IPS-NIHi7 (cell line): ENCODE measurements at regions not wholly inside any gene's neighbourhood (a gene's known extent, or its start where the extent isn't known, plus 50 kb on each side); places are given as distances from the start of the nearest gene placed in this dataset.
"Not testable (repeated sequence)": the region's sequence is repeated elsewhere in the genome, so short reads cannot be mapped to it uniquely, and the experiment has no call there.

ENCODE experiments used
- DNase-seq: peaks from one replicate; pipeline ENCODE4 v3.0.0; 2012; ENCODE audit warnings: mixed read lengths; ENCODE audit errors: extremely low spot score

GRCh38 chr10:93221171-93221496 is 147.4 kb downstream of the CYP26A1 start:
- no peak for DNase-seq

DNA sequence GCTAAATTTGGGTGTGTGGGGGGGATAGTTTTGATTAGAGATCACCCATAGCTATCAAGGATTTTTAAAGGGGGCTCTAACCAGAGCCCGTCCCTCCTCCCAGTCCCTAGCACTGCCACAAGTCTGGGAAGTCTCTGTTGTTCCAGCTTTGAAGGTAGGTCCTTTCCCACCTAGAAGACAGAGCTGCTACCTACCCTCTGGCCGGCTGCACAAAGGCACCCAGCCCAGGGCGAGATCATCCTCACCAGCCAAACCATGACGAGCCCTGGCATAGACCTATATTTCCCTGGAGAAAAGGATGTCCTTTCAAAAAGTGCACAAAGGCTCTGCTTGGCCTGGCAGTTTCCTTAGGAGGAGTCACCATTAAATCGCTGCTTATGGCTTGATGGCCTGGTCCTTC is 147.8 kb downstream of the CYP26A1 start:
- DNase-seq: no peak

- DNase-seq: no peak
Observed at GRCh38 chr10:93222211-93222754, 148.6 kb downstream of the CYP26A1 start.

DNA sequence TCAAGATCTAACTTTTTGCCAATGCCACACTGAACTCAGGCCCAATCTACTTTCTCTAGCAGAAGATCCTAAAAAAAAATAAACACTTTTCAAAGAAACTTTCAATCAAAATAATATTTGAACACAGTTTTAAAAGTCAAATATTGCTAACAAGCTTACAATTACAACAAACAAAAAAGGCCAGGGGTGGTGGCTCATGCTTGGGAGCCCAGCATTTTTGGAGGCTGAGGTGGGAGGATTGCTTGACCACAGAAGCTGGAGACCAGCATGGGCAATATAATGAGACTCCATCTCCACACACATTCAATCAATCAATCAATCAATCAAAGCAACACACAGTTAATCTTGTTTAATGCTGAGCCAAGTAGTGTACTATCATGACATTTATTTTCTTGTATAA is 149.2 kb downstream of the CYP26A1 start:
- no peak for DNase-seq

DNA sequence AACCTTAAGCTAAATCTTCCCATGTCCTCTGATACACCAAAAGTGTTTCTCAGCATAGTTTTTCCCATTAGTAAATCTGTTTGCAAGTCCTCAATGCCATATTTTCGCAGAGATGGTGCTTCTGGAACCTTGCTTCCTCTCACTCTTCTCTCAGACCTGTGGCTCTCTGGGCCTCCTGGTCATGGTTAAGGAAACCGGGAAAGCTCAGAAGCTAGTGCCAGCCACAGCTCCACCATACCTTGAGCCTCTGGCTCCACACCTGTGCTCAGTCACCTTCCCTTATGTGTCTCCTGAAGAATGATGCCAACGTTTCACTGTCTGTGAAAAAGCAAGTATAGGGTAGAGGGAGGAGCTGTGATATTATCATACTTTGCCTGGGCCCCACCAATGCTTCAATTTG is 149.6 kb downstream of the CYP26A1 start:
- no peak for DNase-seq

DNA sequence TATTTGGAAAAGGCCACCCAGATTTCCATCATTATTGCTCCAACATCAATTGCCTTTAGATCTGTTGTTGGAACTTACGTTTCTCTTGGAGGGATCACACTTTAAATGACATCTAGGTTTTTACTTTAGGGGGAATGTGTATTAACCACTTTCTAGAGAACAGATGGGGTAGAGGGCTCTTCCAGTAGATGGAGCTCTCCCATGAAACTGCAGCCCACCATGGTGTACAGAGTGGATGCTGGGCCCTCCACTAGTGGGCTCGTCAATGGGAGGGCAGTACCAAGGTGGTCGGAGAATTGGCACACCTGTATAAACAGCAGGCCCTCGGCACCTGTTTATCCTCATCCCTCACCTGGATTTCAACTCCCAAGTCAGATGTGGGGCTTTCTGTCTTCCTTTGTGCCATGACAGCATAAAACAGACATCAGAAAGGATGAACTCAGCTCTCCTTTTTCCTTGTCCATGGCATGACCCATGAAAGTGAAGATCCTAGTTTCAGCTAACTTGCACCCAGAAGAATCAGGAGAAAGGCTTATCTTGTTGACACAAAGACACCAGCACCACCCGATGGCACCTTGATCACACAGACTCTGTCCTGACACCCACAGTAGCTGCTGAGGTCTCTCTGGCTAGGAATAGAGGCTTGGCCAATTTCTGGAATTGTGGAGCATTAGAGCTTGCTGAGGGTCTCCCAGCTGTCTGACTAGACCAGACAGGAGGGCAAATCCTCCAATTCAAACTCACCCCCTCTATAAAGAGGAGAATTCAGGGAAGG is 150.5 kb downstream of the CYP26A1 start:
- no peak for DNase-seq

DNA sequence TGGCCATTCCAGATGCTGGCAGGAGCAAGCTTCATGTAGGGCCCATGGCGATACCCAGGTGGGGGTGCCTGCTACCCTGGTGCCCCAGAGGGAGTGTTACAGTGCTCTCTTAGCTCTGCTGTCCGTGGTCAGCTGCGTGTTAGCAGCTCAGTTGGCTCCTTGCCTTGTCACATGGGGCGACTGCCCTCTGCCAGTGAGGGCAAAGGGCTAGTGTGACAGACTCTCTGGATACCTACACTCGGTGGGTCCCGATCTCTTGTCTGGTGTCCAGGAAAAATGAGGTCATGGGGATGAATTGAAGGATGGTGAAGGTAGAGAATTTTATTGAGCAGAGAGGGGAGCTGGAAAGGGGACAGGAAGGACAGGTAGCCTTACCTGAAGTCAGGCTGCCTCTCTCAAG is 152.2 kb downstream of the CYP26A1 start:
- DNase-seq: no peak

DNA sequence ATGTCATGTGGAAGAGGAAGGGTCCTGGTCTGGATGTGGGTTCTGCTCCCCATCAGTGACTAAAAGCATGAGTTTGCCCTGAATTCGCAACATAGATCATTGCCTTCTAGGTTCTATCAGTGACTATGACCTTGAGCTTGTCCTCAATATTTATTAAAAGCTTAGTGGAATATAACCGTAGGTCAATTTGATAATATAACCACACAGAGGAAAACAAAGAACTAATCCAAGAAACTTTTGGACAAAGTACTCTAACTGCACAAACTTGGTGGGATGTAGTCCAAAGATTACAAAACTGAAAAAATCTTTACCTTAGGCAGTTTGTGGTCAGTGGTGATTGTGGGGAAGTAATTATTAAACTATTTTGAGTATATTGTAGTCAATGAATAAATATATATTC is 152.9 kb downstream of the CYP26A1 start:
- DNase-seq: no peak

- DNase-seq: not testable (repeated sequence)
Observed at GRCh38 chr10:93230596-93230995, 156.9 kb downstream of the CYP26A1 start.

DNA sequence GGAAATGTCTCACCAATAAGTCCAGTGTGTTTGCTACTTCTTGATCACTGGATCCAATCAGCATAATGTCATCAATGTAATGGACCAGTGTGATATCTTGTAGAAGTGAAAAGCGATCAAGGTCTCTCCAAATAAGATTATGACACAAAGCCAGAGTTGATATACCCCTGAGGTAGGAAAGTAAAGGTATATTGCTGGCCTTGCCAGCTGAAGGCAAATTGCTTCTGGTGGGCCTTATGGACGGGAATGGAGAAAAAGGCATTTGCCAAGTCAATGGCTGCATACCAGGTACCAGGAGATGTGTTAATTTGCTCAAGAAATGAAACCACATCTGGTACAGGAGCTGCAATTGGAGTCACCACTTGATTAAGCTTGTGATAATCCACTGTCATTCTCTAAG is 158.5 kb downstream of the CYP26A1 start:
- DNase-seq: not testable (repeated sequence)

DNA sequence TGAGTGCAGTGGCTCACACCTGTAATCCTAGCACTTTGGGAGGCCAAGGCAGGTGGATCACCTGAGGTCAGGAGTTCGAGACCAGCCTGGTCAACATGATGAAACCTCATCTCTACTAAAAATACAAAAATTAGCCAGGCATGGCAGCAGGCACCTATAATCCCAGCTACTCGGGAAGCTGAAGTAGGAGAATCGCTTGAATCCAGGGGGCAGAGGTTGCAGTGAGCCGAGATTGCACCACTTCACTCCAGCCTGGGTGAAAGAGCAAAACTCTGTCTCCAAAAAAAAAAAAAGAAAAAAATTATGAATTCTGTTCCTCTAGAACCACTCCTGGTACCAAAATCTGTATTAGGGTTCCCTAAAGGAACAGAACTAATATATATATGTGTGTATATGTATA is 161.2 kb downstream of the CYP26A1 start:
- not testable (repeated sequence) for DNase-seq

GRCh38 chr10:93235686-93236085 is 162.0 kb downstream of the CYP26A1 start:
- no peak for DNase-seq

DNA sequence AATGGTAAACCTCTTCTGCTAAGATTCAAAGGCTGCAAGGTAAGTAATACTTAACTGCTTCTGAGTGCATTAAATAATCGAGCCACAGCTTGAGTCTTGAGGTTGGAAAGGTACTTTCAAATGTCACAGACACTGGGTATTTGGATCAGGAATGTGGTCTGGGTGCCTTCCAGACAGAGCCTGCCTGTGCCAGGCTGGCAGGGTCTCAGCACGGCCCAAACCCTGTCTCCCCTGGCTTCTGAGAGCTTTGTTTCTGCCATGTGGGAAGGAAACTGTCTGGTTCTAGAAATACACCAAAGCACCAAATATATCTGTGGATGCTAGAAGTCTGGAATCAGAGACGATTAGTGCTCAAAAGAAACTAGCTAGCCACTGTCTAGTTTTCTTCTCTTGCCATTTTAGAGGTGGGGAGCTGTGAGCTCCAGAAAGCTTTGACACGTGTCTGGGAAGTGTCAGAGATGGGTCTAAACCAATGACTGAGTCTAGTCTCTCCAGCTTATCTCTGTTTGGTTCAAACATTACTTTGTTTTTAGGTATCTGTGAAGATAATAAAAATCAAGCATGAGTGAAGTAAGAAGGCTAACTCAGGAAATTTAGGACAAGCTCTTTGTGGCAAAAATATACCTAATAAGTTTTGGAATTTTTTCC is 162.8 kb downstream of the CYP26A1 start:
- no peak for DNase-seq

- DNase-seq: no peak
Observed at GRCh38 chr10:93245147-93245546, 171.5 kb downstream of the CYP26A1 start.

GRCh38 chr10:93245779-93246178 is 172.1 kb downstream of the CYP26A1 start:
- DNase-seq: no peak

- no peak for DNase-seq
Observed at GRCh38 chr10:93248583-93249227, 175.0 kb downstream of the CYP26A1 start.

- DNase-seq: no peak
Observed at GRCh38 chr10:93250010-93250409, 176.3 kb downstream of the CYP26A1 start.

- no peak for DNase-seq
Observed at GRCh38 chr10:93254180-93254853, 180.6 kb downstream of the CYP26A1 start.

DNA sequence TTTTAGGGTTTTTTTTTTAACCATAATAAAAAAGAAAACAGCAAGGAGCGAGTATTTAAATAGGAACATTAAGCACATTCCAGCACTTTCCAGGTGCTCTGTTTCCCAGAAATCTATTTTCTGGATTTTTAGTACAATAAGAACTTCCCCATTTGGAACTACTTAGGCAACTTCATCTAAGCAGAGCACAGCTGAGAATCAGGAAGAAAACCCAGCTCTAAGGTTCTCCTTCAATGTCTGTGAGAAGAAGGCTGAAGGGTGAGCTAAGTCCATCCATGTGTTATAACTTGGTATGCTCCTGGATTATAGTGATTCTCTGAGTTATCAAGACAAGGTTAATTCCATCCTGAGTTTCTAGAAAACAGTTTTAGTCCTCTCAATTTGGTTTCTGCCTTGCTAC is 181.9 kb downstream of the CYP26A1 start:
- no peak for DNase-seq
